Activated CD8-positive, alpha-beta memory T cell treated with anti-CD3 and anti-CD28 coated beads, Interleukin-2, amount 10 ng/mL, durations not matched to agents 7 days and 5 days (primary cell): ENCODE measurements at regions not wholly inside any gene's neighbourhood (a gene's known extent, or its start where the extent isn't known, plus 50 kb on each side); places are given as distances from the start of the nearest gene placed in this dataset.

ENCODE experiments used
- ATAC-seq: fragments of 150-1000 bp; cut with Tn5 transposase; one replicate; pipeline ENCODE4 v1.10.0; 2021; ENCODE audit warnings: moderate library complexity
- CTCF ChIA-PET: fragments of 350-600 bp; sonication (Branson Sonifier 250); formaldehyde crosslinking; loops from one replicate; lab custom pipeline; 2021; ENCODE audit warnings: antibody characterized with exemption; lab: Charles Lee
- DNase-seq: peaks from one replicate; pipeline ENCODE4 v3.0.0-alpha.2; 2020
- H3K27ac Mint-ChIP-seq: one replicate; pipeline ENCODE4 v1.8.0; 2021; ENCODE audit warnings: mild to moderate bottlenecking, mixed read lengths
- H3K27me3 Mint-ChIP-seq: one replicate; pipeline ENCODE4 v1.8.0; 2021; ENCODE audit warnings: mixed read lengths
- H3K36me3 Mint-ChIP-seq: one replicate; pipeline ENCODE4 v1.8.0; 2021; ENCODE audit warnings: mild to moderate bottlenecking, mixed read lengths
- H3K4me1 Mint-ChIP-seq: one replicate; pipeline ENCODE4 v1.8.0; 2021; ENCODE audit warnings: mixed read lengths
- H3K4me3 Mint-ChIP-seq: one replicate; pipeline ENCODE4 v1.8.0; 2021; ENCODE audit warnings: mild to moderate bottlenecking, moderate library complexity, mixed read lengths
- H3K9me3 Mint-ChIP-seq: one replicate; pipeline ENCODE4 v1.8.0; 2022; ENCODE audit warnings: low read depth, mixed read lengths

DNA sequence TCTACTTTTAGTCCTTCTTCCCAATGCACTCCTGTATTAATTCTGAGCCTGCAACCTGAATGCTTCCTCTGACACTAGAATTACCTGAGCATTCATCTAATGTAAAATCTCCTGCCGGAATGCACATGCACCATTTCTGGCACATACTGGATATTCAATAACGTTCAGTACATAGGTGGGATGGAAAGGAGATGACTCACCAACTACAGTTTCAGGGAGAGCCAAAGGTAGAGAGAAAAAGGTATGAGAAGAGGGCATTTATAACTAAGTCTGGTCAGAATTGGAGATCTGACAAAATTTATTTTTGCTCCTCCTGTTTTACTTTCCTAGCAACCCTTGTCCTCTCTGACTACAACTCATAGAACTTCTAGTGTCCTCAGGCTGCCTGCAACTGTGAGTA, 1954.1 kb upstream of the CELF4 start:
- Mint-ChIP-seq H3K27ac (no peak overlapping the region), H3K9me3 (peaks cover 2% of the 10 kb centered on the region), H3K27me3 (no peaks in the 10 kb centered on the region), H3K4me3 (no peak overlapping the region), H3K4me1 (no peaks in the 10 kb centered on the region), H3K36me3 (no peaks in the 10 kb centered on the region)
- no peak for DNase-seq
- ATAC-seq: no peak
- CTCF ChIA-PET: no interaction called here

DNA sequence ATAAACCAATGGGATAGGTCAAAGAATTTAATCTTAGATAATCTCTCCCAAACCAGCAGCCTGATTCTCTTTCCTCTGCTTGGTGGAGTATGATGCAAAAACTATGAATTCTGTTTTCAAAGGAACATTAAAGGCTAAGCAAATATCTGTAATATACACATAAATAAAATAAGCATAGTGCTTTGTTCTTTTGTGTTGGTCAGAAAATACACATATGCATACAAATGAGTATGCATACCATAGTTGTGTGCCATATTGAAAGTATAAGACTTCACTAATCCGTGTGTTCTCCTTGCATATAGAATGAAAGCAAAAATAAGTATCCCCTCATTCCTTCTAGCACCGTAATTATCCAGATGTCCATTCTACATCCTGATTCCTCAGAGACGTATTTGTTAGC, 1949.7 kb upstream of the CELF4 start:
- CTCF ChIA-PET: no interaction called here
- Mint-ChIP-seq H3K27ac (no peak overlapping the region), H3K9me3 (peaks cover 2% of the 10 kb centered on the region), H3K36me3 (no peaks in the 10 kb centered on the region), H3K27me3 (no peaks in the 10 kb centered on the region), H3K4me1 (no peaks in the 10 kb centered on the region), H3K4me3 (no peak overlapping the region)
- ATAC-seq: no peak
- no peak for DNase-seq

DNA sequence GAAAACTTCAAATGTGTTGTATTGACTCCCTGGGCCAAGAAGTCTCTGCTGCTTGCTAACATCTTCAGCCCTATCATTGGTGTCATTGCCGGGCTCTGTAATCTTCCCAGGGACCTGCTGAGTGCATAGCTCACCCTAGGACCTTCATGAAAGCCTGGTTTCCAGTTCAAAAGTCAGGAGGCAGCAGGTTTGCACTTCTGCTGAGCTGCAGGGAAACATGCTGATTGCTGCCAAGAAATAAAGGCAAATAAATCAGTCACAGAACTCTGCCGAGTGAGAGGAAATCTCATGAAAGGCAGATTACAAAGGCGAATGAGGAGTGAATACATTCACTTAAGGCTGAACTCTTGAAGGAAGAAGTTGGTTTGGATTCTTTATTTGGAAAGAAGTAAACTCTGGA, 1947.6 kb upstream of the CELF4 start:
- H3K36me3 Mint-ChIP-seq: no peaks in the 10 kb centered on the region
- DNase-seq: no peak

DNA sequence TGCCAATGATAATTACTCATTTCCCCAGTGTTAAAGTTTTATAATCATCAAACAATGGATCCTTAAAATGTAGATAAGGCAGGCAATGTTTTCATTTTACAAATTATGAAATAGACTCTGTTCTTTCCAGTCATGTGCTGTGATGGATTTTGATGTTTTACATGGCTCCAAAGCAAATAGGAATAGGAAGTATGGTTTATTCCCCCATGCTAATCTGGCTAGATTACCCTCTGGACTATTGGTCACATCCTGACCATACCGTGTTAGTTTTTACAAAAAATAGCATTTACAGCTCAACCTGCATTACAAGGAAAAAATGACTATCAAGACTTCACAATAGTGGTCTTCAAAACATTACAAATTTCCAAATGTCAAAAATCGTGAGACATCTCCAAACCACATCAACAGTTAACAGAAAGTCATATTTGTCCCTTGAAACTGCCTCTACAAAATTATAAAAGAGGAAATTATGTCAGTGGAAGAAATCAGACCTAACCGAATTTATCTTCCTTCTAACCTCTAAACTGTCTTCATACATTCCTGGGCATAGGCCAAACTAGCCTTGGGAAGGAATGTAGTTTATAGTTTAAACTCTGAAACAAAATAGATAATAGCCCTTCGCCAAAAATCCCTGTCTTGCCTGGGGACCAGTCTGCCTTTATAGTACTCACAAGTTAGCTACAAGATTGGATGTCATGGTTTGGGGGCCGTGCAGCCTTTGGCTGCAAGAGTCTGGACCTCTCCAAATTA, 1941.2 kb upstream of the CELF4 start:
- ATAC-seq: no peak
- Mint-ChIP-seq H3K4me3 (no peak overlapping the region), H3K4me1 (no peaks in the 10 kb centered on the region), H3K27ac (no peak overlapping the region), H3K36me3 (no peaks in the 10 kb centered on the region), H3K9me3 (peaks cover 2% of the 10 kb centered on the region), H3K27me3 (no peaks in the 10 kb centered on the region)
- no peak for DNase-seq
- CTCF ChIA-PET: no interaction called here

More for the DNA sequence above, 1947.6 kb upstream of the CELF4 start:
- CTCF ChIA-PET: no interaction called here
- Mint-ChIP-seq H3K4me3 (no peak overlapping the region), H3K27me3 (no peaks in the 10 kb centered on the region), H3K4me1 (no peaks in the 10 kb centered on the region), H3K9me3 (peaks cover 2% of the 10 kb centered on the region), H3K27ac (no peak overlapping the region)
- ATAC-seq: no peak

DNA sequence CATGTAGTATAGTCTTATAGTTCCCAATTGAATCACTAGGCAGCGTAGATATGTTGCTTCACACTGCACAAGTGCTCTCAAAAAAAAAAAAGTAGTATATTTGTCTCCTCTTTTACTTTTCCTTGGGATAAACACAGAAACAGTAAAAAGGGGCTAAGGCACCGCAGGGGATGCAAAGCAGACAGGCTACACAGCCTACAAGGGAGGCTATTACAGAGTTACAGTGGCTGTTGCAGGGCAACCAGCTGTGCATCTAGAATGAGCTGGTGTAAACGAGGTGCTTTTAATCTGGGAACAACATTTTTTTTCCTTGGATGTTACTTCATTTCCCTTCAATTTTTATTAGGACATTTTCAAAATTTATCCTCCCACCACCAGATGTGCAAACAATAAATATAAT, 1934.7 kb upstream of the CELF4 start:
- H3K27ac Mint-ChIP-seq: no peak overlapping the region

DNA sequence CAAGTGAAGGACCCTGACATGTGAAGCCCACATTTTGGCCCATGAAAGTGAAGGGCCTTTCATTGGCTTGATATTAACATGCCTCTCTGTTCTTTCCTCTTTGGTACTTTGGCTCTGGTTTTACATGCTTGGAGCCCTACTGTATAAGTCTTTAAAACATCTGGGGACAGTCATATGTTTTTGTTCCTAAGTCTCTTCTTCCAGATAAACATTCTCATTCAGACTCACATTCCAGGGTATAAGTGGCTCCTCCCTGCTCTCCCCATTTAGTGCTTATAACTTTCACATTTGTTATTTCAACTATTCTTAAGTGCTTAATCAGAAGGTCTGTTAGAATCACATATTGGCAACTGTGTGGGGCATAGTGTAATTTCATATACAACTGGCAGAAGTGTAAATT, 1932.2 kb upstream of the CELF4 start:
- ATAC-seq (no peak), DNase-seq (no peak)
- no peak overlapping the region for H3K4me3 Mint-ChIP-seq
- H3K36me3 Mint-ChIP-seq: no peaks in the 10 kb centered on the region
- CTCF ChIA-PET: no interaction called here
- no peaks in the 10 kb centered on the region for H3K27me3 Mint-ChIP-seq
- H3K27ac Mint-ChIP-seq: no peak overlapping the region
- H3K4me1 Mint-ChIP-seq: no peaks in the 10 kb centered on the region
- H3K9me3 Mint-ChIP-seq: peaks cover 4% of the 10 kb centered on the region

More for the DNA sequence above, 1934.7 kb upstream of the CELF4 start:
- no peak for ATAC-seq
- CTCF ChIA-PET: no interaction called here
- Mint-ChIP-seq H3K4me3 (no peak overlapping the region), H3K4me1 (no peaks in the 10 kb centered on the region), H3K36me3 (no peaks in the 10 kb centered on the region), H3K9me3 (peaks cover 2% of the 10 kb centered on the region), H3K27me3 (no peaks in the 10 kb centered on the region)
- DNase-seq: no peak

DNA sequence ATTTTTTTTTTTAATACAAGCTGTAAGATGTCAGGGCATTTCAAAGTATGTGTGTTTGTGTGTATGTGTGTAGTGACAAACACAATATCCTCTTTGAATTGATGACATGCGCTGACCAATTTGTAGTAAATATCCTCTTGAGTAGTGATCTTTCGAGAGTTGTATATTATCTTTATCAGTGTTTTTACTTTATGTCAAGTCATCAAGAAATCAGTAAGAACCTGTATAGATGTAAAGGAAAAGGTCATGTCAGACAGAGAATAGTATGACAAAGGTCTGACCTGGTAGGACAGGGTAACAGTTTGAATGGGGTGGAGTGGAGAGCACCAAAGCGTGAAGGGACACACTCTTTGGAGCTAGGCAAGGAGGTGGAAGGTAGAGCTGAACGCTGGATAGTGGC, 1931.4 kb upstream of the CELF4 start:
- ATAC-seq: no peak
- H3K27ac Mint-ChIP-seq: no peak overlapping the region
- no peaks in the 10 kb centered on the region for H3K36me3 Mint-ChIP-seq
- DNase-seq: no peak
- H3K27me3 Mint-ChIP-seq: no peaks in the 10 kb centered on the region
- H3K4me3 Mint-ChIP-seq: no peak overlapping the region
- no peaks in the 10 kb centered on the region for H3K4me1 Mint-ChIP-seq
- CTCF ChIA-PET: no interaction called here
- peaks cover 6% of the 10 kb centered on the region for H3K9me3 Mint-ChIP-seq

DNA sequence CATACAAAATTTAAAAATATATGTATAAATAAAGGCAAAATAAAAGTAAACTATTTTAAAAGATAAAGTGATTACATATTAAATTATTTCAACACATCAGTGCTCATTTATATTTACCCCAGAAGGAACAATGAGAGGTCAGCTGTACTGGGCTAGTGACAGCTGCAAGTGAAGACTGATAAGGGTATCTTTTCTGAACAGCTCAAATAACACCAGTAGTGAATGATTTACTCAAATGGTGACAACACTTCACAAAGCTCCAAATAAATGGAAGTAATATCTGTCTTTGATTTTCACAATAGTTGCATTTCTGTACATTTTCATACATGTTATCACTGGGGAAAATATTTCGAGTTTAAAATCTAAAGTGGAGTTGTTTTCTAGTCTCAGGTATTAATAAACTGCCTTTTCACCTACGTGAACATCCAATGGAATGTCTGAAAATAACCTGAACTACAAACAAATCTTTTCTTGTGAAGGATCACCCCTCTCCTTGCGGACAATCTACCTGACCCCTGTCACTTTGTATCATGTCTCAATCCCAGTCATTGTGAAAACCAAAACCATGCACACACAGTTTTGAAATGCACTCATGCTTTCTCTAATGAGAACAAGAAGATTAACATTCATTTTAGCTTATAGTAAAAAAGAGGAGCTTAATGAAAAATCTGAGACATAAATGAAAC, 1928.8 kb upstream of the CELF4 start:
- ATAC-seq: no peak
- no peak for DNase-seq
- H3K4me3 Mint-ChIP-seq: no peak overlapping the region
- no peak overlapping the region for H3K27ac Mint-ChIP-seq
- H3K27me3 Mint-ChIP-seq: no peaks in the 10 kb centered on the region
- CTCF ChIA-PET: no interaction called here
- H3K9me3 Mint-ChIP-seq: peaks cover 13% of the 10 kb centered on the region
- H3K36me3 Mint-ChIP-seq: no peaks in the 10 kb centered on the region
- H3K4me1 Mint-ChIP-seq: no peaks in the 10 kb centered on the region

DNA sequence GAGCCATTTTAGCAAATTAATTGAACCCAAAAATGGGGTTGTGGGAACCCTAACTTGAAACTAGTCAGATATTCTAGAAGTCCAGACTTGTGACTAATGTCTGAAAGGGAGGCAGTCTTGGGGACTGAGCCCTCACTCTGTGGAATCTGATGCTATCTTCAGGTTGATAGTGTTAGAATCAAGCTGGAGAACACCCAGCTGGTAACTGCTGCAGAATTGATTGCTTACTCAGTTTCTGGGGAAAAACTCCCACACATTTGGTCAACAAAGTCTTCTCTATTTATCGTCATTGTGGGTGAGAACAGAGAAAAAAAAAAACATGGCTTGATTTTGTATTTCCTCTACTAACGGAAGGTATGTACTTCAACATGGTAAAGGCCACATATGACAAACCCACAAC, 1925.8 kb upstream of the CELF4 start:
- no peak overlapping the region for H3K27ac Mint-ChIP-seq
- DNase-seq: no peak
- H3K36me3 Mint-ChIP-seq: no peaks in the 10 kb centered on the region
- CTCF ChIA-PET: interaction anchor here (1.4 kb wide), 1 partner anchor 10 kb away, joined by 3 read pairs; no protein-coding TSS in a partner anchor
- no peak overlapping the region for H3K4me3 Mint-ChIP-seq
- no peaks in the 10 kb centered on the region for H3K27me3 Mint-ChIP-seq
- no peak for ATAC-seq
- H3K9me3 Mint-ChIP-seq: peaks cover 15% of the 10 kb centered on the region
- H3K4me1 Mint-ChIP-seq: no peaks in the 10 kb centered on the region

DNA sequence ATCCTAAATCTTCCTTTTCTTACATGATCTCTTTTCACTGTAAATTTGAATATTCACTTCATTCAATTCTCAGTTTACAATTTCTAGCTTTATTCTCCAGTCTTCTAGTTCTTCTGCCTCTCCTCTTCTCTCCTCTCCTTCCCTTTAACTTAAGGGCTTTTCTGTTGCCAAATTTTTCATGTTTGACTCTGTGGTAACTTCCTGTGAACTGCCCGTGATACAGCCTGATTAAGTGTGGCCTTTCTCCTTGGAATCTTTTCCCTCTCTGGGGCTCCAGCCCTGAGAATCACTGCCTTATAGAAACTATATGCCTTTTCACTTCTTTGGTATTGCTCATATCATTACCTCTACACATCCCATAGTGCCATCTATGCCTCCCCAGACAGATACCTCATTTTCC, 1923.8 kb upstream of the CELF4 start:
- Mint-ChIP-seq H3K4me1 (no peaks in the 10 kb centered on the region), H3K4me3 (no peak overlapping the region), H3K9me3 (peaks cover 18% of the 10 kb centered on the region), H3K27ac (no peak overlapping the region), H3K27me3 (no peaks in the 10 kb centered on the region), H3K36me3 (no peaks in the 10 kb centered on the region)
- ATAC-seq (no peak), DNase-seq (no peak)
- CTCF ChIA-PET: no interaction called here

DNA sequence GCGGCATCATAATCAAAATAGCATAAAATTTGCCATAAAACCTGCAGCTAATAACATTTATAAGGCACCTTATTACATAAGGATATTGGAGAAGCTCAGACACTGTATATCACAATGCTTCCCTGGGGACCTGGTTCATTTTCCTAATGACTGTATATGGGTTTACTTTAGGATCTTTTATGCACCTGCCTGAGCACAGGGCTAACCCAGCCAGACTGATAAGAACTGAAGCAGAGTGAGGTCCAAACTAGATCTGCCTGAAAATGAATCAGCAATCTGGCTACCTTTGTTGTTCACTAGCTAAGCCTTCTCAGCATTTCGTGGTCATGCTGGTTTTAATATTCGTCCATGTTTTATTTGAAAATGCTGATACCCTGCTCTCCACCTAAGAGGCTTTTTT, 1922.3 kb upstream of the CELF4 start:
- Mint-ChIP-seq H3K4me3 (no peak overlapping the region), H3K27me3 (no peaks in the 10 kb centered on the region), H3K4me1 (no peaks in the 10 kb centered on the region), H3K27ac (no peak overlapping the region), H3K9me3 (peaks cover 16% of the 10 kb centered on the region), H3K36me3 (no peaks in the 10 kb centered on the region)
- DNase-seq: no peak
- CTCF ChIA-PET: no interaction called here
- ATAC-seq: no peak

DNA sequence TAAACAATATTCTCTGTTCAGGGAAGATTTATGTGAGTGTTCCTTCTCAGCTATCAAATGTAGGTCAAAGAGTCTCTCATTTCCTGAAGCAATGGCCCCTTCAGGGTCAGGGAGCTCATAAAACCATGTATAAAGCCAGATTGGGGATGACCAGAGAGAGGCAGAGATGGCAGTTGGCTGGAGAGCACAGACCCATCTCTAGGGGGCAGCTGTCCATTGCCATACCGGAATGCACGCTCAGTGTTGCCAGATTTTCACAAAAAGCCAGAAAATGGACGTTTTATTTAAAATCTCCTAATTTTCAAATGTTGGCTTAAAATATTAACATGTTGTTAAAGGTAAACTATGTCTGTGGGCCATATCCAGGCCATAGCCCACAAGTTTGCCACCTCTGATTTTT, 1920.7 kb upstream of the CELF4 start:
- H3K27me3 Mint-ChIP-seq: no peaks in the 10 kb centered on the region
- H3K4me3 Mint-ChIP-seq: no peak overlapping the region
- peaks cover 11% of the 10 kb centered on the region for H3K9me3 Mint-ChIP-seq
- CTCF ChIA-PET: no interaction called here
- no peaks in the 10 kb centered on the region for H3K4me1 Mint-ChIP-seq
- DNase-seq: no peak
- H3K36me3 Mint-ChIP-seq: no peaks in the 10 kb centered on the region
- ATAC-seq: no peak
- H3K27ac Mint-ChIP-seq: no peak overlapping the region

DNA sequence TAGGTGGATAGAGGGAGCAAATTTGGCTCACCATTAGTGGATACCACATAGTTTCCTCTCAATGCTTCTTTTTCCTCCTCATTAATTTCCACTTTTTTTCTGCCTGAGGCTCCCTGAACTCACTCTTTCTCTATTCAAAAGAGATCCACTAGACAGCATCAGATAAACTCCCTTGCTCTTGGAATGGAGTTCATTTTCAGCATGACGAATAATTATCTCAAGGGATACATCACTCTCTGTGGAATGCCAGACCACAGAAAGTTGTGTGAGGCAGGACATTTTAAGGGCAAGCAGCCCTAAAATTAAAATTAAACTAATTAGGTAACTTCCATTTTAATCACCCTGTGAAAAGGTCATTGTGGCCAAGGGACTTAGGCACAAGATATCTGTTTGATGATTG, 1920.1 kb upstream of the CELF4 start:
- DNase-seq (no peak), ATAC-seq (no peak)
- no peak overlapping the region for H3K4me3 Mint-ChIP-seq
- no peaks in the 10 kb centered on the region for H3K4me1 Mint-ChIP-seq
- H3K27me3 Mint-ChIP-seq: no peaks in the 10 kb centered on the region
- peaks cover 14% of the 10 kb centered on the region for H3K9me3 Mint-ChIP-seq
- H3K36me3 Mint-ChIP-seq: no peaks in the 10 kb centered on the region
- no peak overlapping the region for H3K27ac Mint-ChIP-seq
- CTCF ChIA-PET: no interaction called here

DNA sequence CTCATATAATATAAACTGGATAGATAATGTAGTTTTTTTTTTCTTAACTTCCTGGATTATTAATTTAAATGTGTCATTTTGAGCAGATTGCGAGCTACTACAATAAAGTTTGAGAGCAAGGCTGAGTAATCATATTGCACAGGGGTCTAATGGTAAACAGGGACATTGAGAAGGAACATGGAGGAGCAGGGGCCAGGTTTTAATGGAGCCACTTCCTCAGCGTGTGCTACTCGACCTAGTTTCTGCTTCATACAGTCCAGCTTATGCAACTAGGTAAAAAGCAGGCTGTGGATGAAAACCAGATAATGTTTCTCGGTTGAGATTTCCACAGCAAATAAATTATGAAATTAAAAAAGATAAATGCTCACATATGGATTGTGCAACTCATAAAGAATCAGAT, 1915.7 kb upstream of the CELF4 start:
- DNase-seq (no peak), ATAC-seq (no peak)
- CTCF ChIA-PET: no interaction called here
- no peak overlapping the region for H3K27ac Mint-ChIP-seq
- no peaks in the 10 kb centered on the region for H3K4me1 Mint-ChIP-seq
- H3K27me3 Mint-ChIP-seq: no peaks in the 10 kb centered on the region
- H3K4me3 Mint-ChIP-seq: no peak overlapping the region
- no peaks in the 10 kb centered on the region for H3K36me3 Mint-ChIP-seq
- H3K9me3 Mint-ChIP-seq: peaks cover 10% of the 10 kb centered on the region
